H9 (cell line): ENCODE measurements at regions not wholly inside any gene's neighbourhood (a gene's known extent, or its start where the extent isn't known, plus 50 kb on each side); places are given as distances from the start of the nearest gene placed in this dataset.

ENCODE experiments used
- DNase-seq: peaks from one replicate; pipeline ENCODE4 v3.0.0-alpha.2; 2017
- H2AFZ ChIP-seq: one replicate; pipeline ENCODE4 v1.6.1; 2013; ENCODE audit warnings: mild to moderate bottlenecking, low read length, control low read depth, moderate library complexity
- H2AK5ac ChIP-seq: 2 replicates; pipeline ENCODE4 v1.6.1; 2013; ENCODE audit warnings: low read length, control low read depth, mixed read lengths; ENCODE audit not compliant: insufficient read length
- H2BK120ac ChIP-seq: one replicate; pipeline ENCODE4 v1.6.1; 2013; ENCODE audit warnings: low read depth, mild to moderate bottlenecking, low read length, control low read depth, inconsistent platforms; ENCODE audit not compliant: poor library complexity, severe bottlenecking
- H2BK12ac ChIP-seq: 2 replicates; pipeline ENCODE4 v1.6.1; 2013; ENCODE audit warnings: low read length, control low read depth, mixed read lengths, low read depth; ENCODE audit not compliant: insufficient read length
- H2BK15ac ChIP-seq: 2 replicates; pipeline ENCODE4 v1.6.1; 2013; ENCODE audit warnings: low read depth, low read length, control low read depth
- H2BK20ac ChIP-seq: one replicate; pipeline ENCODE4 v1.6.1; 2013; ENCODE audit warnings: low read depth, mild to moderate bottlenecking, low read length, control low read depth, inconsistent platforms; ENCODE audit not compliant: poor library complexity, severe bottlenecking
- H2BK5ac ChIP-seq: 2 replicates; pipeline ENCODE4 v1.6.1; 2013; ENCODE audit warnings: low read length, control low read depth, mixed read lengths; ENCODE audit not compliant: insufficient read length
- H3K14ac ChIP-seq: 2 replicates; pipeline ENCODE4 v1.6.1; 2013; ENCODE audit warnings: low read length, control low read depth; ENCODE audit not compliant: insufficient read depth
- H3K18ac ChIP-seq: 2 replicates; pipeline ENCODE4 v1.6.1; 2013; ENCODE audit warnings: low read depth, mild to moderate bottlenecking, mixed read lengths, low read length, control low read depth; ENCODE audit not compliant: insufficient read length
- H3K23ac ChIP-seq: 2 replicates; pipeline ENCODE4 v1.6.1; 2013; ENCODE audit warnings: low read length, control low read depth, mixed read lengths, low read depth; ENCODE audit not compliant: insufficient read length
- H3K23me2 ChIP-seq: 2 replicates; pipeline ENCODE4 v1.6.1; 2013; ENCODE audit warnings: low read depth, mild to moderate bottlenecking, mixed read lengths, low read length, control low read depth; ENCODE audit not compliant: insufficient read length, poor library complexity, severe bottlenecking
- H3K27ac ChIP-seq: 2 replicates; pipeline ENCODE4 v1.5.1; 2013; ENCODE audit warnings: low read length, control low read depth, mixed read lengths, low read depth; ENCODE audit not compliant: insufficient read length
- H3K27me3 ChIP-seq: 2 replicates; pipeline ENCODE4 v1.6.1; 2013; ENCODE audit warnings: low read length, control low read depth, inconsistent platforms; ENCODE audit not compliant: insufficient read depth
- H3K4ac ChIP-seq: 2 replicates; pipeline ENCODE4 v1.6.1; 2013; ENCODE audit warnings: low read depth, mild to moderate bottlenecking, control low read depth, inconsistent platforms, low read length, moderate library complexity
- H3K4me1 ChIP-seq: 2 replicates; pipeline ENCODE4 v1.6.1; 2013; ENCODE audit warnings: low read length, control low read depth, inconsistent platforms; ENCODE audit not compliant: insufficient read depth
- H3K4me2 ChIP-seq: 2 replicates; pipeline ENCODE4 v1.6.1; 2013; ENCODE audit warnings: low read length, control low read depth, mixed read lengths; ENCODE audit not compliant: insufficient read length, insufficient read depth
- H3K56ac ChIP-seq: 2 replicates; pipeline ENCODE4 v1.6.1; 2013; ENCODE audit warnings: low read depth, mild to moderate bottlenecking, mixed read lengths, low read length, control low read depth; ENCODE audit not compliant: insufficient read length
- H3K79me1 ChIP-seq: 2 replicates; pipeline ENCODE4 v1.6.1; 2013; ENCODE audit warnings: low read depth, mild to moderate bottlenecking, moderate library complexity, low read length, control low read depth, inconsistent platforms; ENCODE audit not compliant: insufficient read depth, poor library complexity, severe bottlenecking
- H3K79me2 ChIP-seq: 2 replicates; pipeline ENCODE4 v1.6.1; 2013; ENCODE audit warnings: low read length, control low read depth, inconsistent platforms; ENCODE audit not compliant: insufficient read depth
- H3K9ac ChIP-seq: 2 replicates; pipeline ENCODE4 v1.6.1; 2013; ENCODE audit warnings: low read length, control low read depth, mixed read lengths; ENCODE audit not compliant: insufficient read length; ENCODE audit errors: extremely low read depth
- H3K9me3 ChIP-seq: one replicate; pipeline ENCODE4 v1.6.1; 2013; ENCODE audit warnings: low read depth, low read length, inconsistent platforms; ENCODE audit not compliant: control insufficient read depth
- H3T11ph ChIP-seq: one replicate; pipeline ENCODE4 v1.6.1; 2013; ENCODE audit warnings: mild to moderate bottlenecking, low read length, control low read depth, inconsistent platforms
- H4K20me1 ChIP-seq: one replicate; pipeline ENCODE4 v1.6.1; 2013; ENCODE audit not compliant: control insufficient read depth, insufficient read length, insufficient read depth
- H4K5ac ChIP-seq: 2 replicates; pipeline ENCODE4 v1.6.1; 2013; ENCODE audit warnings: low read depth, mild to moderate bottlenecking, mixed read lengths, low read length, control low read depth; ENCODE audit not compliant: insufficient read length
- H4K8ac ChIP-seq: replicated peaks from 2 replicates; pipeline ENCODE4 v1.6.1; 2013; ENCODE audit warnings: low read length, control low read depth, mixed read lengths, low read depth; ENCODE audit not compliant: insufficient read length
- H4K91ac ChIP-seq: 2 replicates; pipeline ENCODE4 v1.6.1; 2013; ENCODE audit warnings: low read depth, mild to moderate bottlenecking, moderate library complexity, mixed read lengths, low read length, control low read depth; ENCODE audit not compliant: insufficient read length
- H3K27ac Mint-ChIP-seq, 3 experiments: 2 replicates in 2 of 3; 3 replicates in 1 of 3; pipeline ENCODE4 v1.8.0; 2020 to 2021; ENCODE audit warnings: mixed read lengths in 3 of 3, mild to moderate bottlenecking in 1 of 3, moderate library complexity in 1 of 3
- H3K27me3 Mint-ChIP-seq: 2 replicates; pipeline ENCODE4 v1.8.0; 2021; ENCODE audit warnings: low read depth, mild to moderate bottlenecking, moderate library complexity, mixed read lengths
- H3K36me3 Mint-ChIP-seq, 3 experiments: 2 replicates in 2 of 3; 3 replicates in 1 of 3; pipeline ENCODE4 v1.8.0; 2020 to 2021; ENCODE audit warnings: low read depth in 3 of 3, mixed read lengths in 3 of 3; ENCODE audit not compliant: insufficient read depth in 1 of 3
- H3K4me1 Mint-ChIP-seq, 2 experiments: 2 replicates each; pipeline ENCODE4 v1.8.0; 2020; ENCODE audit warnings: mixed read lengths in 2 of 2
- H3K4me3 Mint-ChIP-seq, 2 experiments: 2 replicates in 1 of 2; 3 replicates in 1 of 2; pipeline ENCODE4 v1.8.0; 2020 to 2021; ENCODE audit warnings: mild to moderate bottlenecking in 2 of 2, mixed read lengths in 2 of 2, moderate library complexity in 1 of 2
- H3K9me3 Mint-ChIP-seq, 2 experiments: 2 replicates in 1 of 2; 3 replicates in 1 of 2; pipeline ENCODE4 v1.8.0; 2020; ENCODE audit warnings: mild to moderate bottlenecking in 2 of 2, mixed read lengths in 2 of 2, moderate library complexity in 1 of 2
- CTCF ChIP-seq: fragments of 200-600 bp; sonication (generic); conservative IDR thresholded peaks from 3 replicates; pipeline ENCODE4 v1.8.0; 2021; ENCODE audit warnings: antibody characterized with exemption, mild to moderate bottlenecking
- WGBS: extraction: QIAGEN DNeasy Blood & Tissue Kit; methylation state at CpG from one replicate; pipeline ENCODE4 v1.1.7; 2013; ENCODE audit warnings: missing lambda C conversion rate, low lambda C conversion rate, mixed read lengths; ENCODE audit not compliant: insufficient read length; ENCODE audit errors: extremely low coverage; 5-methylcytosine and 5-hydroxymethylcytosine counted together

- Histone ChIP-seq H3K23ac (no peak overlapping the region), H2BK5ac (no peak overlapping the region), H3K27me3 (no peaks in the 10 kb centered on the region), H3K56ac (no peak overlapping the region), H2AFZ (no peak overlapping the region), H4K20me1 (no peaks in the 10 kb centered on the region), H3K27ac (no peak overlapping the region), H2BK20ac (no peak overlapping the region), H2BK15ac (no peak overlapping the region), H2AK5ac (no peak overlapping the region), H2BK120ac (no peak overlapping the region), H4K91ac (no peak overlapping the region), H3K18ac (no peak overlapping the region), H3K4me1 (no peaks in the 10 kb centered on the region), H3K79me1 (no peaks in the 10 kb centered on the region), H3T11ph (no peak overlapping the region), H2BK12ac (no peak overlapping the region), H3K23me2 (no peaks in the 10 kb centered on the region), H3K9me3 (no peaks in the 10 kb centered on the region), H4K8ac (no peak overlapping the region), H3K4me2 (no peak overlapping the region), H4K5ac (no peak overlapping the region), H3K4ac (no peak overlapping the region), H3K79me2 (no peaks in the 10 kb centered on the region), H3K9ac (no peak overlapping the region), H3K14ac (no peak overlapping the region)
- Mint-ChIP-seq H3K4me3 (no peak overlapping the region), H3K27me3 (no peaks in the 10 kb centered on the region), H3K4me1 (peaks cover 0 to 8% of the 10 kb centered on the region in 2 experiments; a peak in 3 of 4 replicates), H3K9me3 (peaks cover 3 to 6% of the 10 kb centered on the region in 2 experiments), H3K36me3 (0 out of 7 replicates have a peak, but pooled peaks cover 0 to 4% (median 0%) of the 10 kb centered on the region in 3 experiments), H3K27ac (no peak overlapping the region)
- no CpG with 5 or more reads among the region's 3 CpGs for WGBS
- no peak for TF ChIP-seq CTCF
- no peak for DNase-seq
Observed at GRCh38 chr18:1676387-1676786, 771.7 kb downstream of the ADCYAP1 start.
